Effector memory CD4-positive, alpha-beta T cell (primary cell): ENCODE measurements at regions not wholly inside any gene's neighbourhood (a gene's known extent, or its start where the extent isn't known, plus 50 kb on each side); places are given as distances from the start of the nearest gene placed in this dataset.

ENCODE experiments used
- DNase-seq, 3 donors: peaks; one replicate each; pipeline ENCODE4 v3.0.0-alpha.2; 2020
- H3K27ac ChIP-seq: 2 replicates; pipeline ENCODE4 v1.7.0; 2013; ENCODE audit warnings: mild to moderate bottlenecking, low read length, moderate library complexity; ENCODE audit not compliant: insufficient read depth, poor library complexity, severe bottlenecking
- H3K27me3 ChIP-seq: replicated peaks from 2 replicates; pipeline ENCODE4 v1.7.0; 2013; ENCODE audit warnings: mild to moderate bottlenecking, low read length; ENCODE audit not compliant: insufficient read depth, control insufficient read depth, poor library complexity, severe bottlenecking
- H3K36me3 ChIP-seq: 2 replicates; pipeline ENCODE4 v1.7.0; 2013; ENCODE audit warnings: mild to moderate bottlenecking, low read length, moderate library complexity; ENCODE audit not compliant: control insufficient read depth, insufficient read depth
- H3K4me1 ChIP-seq: 2 replicates; pipeline ENCODE4 v1.7.0; 2013; ENCODE audit warnings: low read length, mild to moderate bottlenecking; ENCODE audit not compliant: control insufficient read depth, insufficient read depth, poor library complexity, severe bottlenecking
- H3K4me3 ChIP-seq: 2 replicates; pipeline ENCODE4 v1.7.0; 2013; ENCODE audit warnings: low read length, low read depth, mild to moderate bottlenecking; ENCODE audit not compliant: insufficient read depth, poor library complexity, severe bottlenecking
- H3K9me3 ChIP-seq: 2 replicates; pipeline ENCODE4 v1.7.0; 2013; ENCODE audit warnings: mild to moderate bottlenecking, low read length, moderate library complexity; ENCODE audit not compliant: control insufficient read depth

- Histone ChIP-seq H3K27me3 (no peaks in the 10 kb centered on the region), H3K4me1 (no peaks in the 10 kb centered on the region), H3K4me3 (no peak overlapping the region), H3K9me3 (no peaks in the 10 kb centered on the region), H3K36me3 (no peaks in the 10 kb centered on the region), H3K27ac (no peak overlapping the region)
- DNase-seq, result no peak
Observed at GRCh38 chr5:159712672-159713071, 203.6 kb upstream of the ADRA1B start.

- Histone ChIP-seq H3K4me3 (no peak overlapping the region), H3K27me3 (no peaks in the 10 kb centered on the region), H3K36me3 (no peaks in the 10 kb centered on the region), H3K9me3 (no peaks in the 10 kb centered on the region), H3K27ac (no peak overlapping the region), H3K4me1 (no peaks in the 10 kb centered on the region)
- DNase-seq, result no peak
Observed at GRCh38 chr5:159713254-159713653, 203.0 kb upstream of the ADRA1B start.

GRCh38 chr5:159713773-159714172 is 202.5 kb upstream of the ADRA1B start:
- Histone ChIP-seq H3K9me3 (no peaks in the 10 kb centered on the region), H3K27me3 (no peaks in the 10 kb centered on the region), H3K4me1 (no peaks in the 10 kb centered on the region), H3K27ac (no peak overlapping the region), H3K4me3 (no peak overlapping the region), H3K36me3 (no peaks in the 10 kb centered on the region)
- no peak for DNase-seq

GRCh38 chr5:159725475-159725874 is 190.8 kb upstream of the ADRA1B start:
- no peak overlapping the region for H3K27ac ChIP-seq
- no peaks in the 10 kb centered on the region for H3K36me3 ChIP-seq
- no peaks in the 10 kb centered on the region for H3K9me3 ChIP-seq
- no peak overlapping the region for H3K4me3 ChIP-seq
- DNase-seq, result no peak
- no peaks in the 10 kb centered on the region for H3K4me1 ChIP-seq
- no peaks in the 10 kb centered on the region for H3K27me3 ChIP-seq

GRCh38 chr5:159727167-159727566 is 189.1 kb upstream of the ADRA1B start:
- Histone ChIP-seq H3K27me3 (no peaks in the 10 kb centered on the region), H3K4me3 (no peak overlapping the region), H3K27ac (no peak overlapping the region), H3K36me3 (no peaks in the 10 kb centered on the region), H3K4me1 (no peaks in the 10 kb centered on the region), H3K9me3 (no peaks in the 10 kb centered on the region)
- no peak for DNase-seq

GRCh38 chr5:159730285-159730684 is 186.0 kb upstream of the ADRA1B start:
- no peaks in the 10 kb centered on the region for H3K4me1 ChIP-seq
- H3K27ac ChIP-seq, result no peak overlapping the region
- no peaks in the 10 kb centered on the region for H3K36me3 ChIP-seq
- H3K27me3 ChIP-seq, result no peaks in the 10 kb centered on the region
- H3K9me3 ChIP-seq, result no peaks in the 10 kb centered on the region
- DNase-seq, result no peak
- no peak overlapping the region for H3K4me3 ChIP-seq

GRCh38 chr5:159732220-159732619 is 184.1 kb upstream of the ADRA1B start:
- H3K4me1 ChIP-seq, result no peaks in the 10 kb centered on the region

GRCh38 chr5:159734366-159734765 is 181.9 kb upstream of the ADRA1B start:
- H3K4me3 ChIP-seq, result no peak overlapping the region
- no peak overlapping the region for H3K27ac ChIP-seq
- H3K9me3 ChIP-seq, result no peaks in the 10 kb centered on the region
- no peak for DNase-seq
- H3K27me3 ChIP-seq, result no peaks in the 10 kb centered on the region
- no peaks in the 10 kb centered on the region for H3K36me3 ChIP-seq
- H3K4me1 ChIP-seq, result no peaks in the 10 kb centered on the region

More at GRCh38 chr5:159732220-159732619, 184.1 kb upstream of the ADRA1B start:
- no peak overlapping the region for H3K27ac ChIP-seq
- DNase-seq, result no peak
- H3K9me3 ChIP-seq, result no peaks in the 10 kb centered on the region
- H3K27me3 ChIP-seq, result no peaks in the 10 kb centered on the region
- no peak overlapping the region for H3K4me3 ChIP-seq
- no peaks in the 10 kb centered on the region for H3K36me3 ChIP-seq

- DNase-seq, result no peak
- Histone ChIP-seq H3K4me1 (no peaks in the 10 kb centered on the region), H3K27me3 (no peaks in the 10 kb centered on the region), H3K9me3 (no peaks in the 10 kb centered on the region), H3K27ac (no peak overlapping the region), H3K4me3 (no peak overlapping the region), H3K36me3 (no peaks in the 10 kb centered on the region)
Observed at GRCh38 chr5:159735036-159735435, 181.2 kb upstream of the ADRA1B start.

GRCh38 chr5:159735749-159736660 is 180.3 kb upstream of the ADRA1B start:
- Histone ChIP-seq H3K27ac (no peak overlapping the region), H3K9me3 (no peaks in the 10 kb centered on the region), H3K4me3 (no peak overlapping the region), H3K4me1 (no peaks in the 10 kb centered on the region), H3K27me3 (no peaks in the 10 kb centered on the region), H3K36me3 (no peaks in the 10 kb centered on the region)
- DNase-seq, result no peak
